ENCODE measurements at regions not wholly inside any gene's neighbourhood (a gene's known extent, or its start where the extent isn't known, plus 50 kb on each side); places are given as distances from the start of the nearest gene placed in this dataset.

- TF ChIP-seq CTCF (IDR thresholded peaks at IDR 0.05) (no peak), POLR2AphosphoS5 (IDR thresholded peaks at IDR 0.05) (peak in 2 of 3 donors; percentile 32 to 52)
- peaks cover 3% of the 10 kb centered on the region for H3K4me1 ChIP-seq
- no peaks in the 10 kb centered on the region for H3K27me3 ChIP-seq
- peak overlapping the region; percentile 41 for H3K4me3 ChIP-seq
- H3K9me3 ChIP-seq = no peaks in the 10 kb centered on the region
- WGBS = 22% methylated on average over 9 of the region's 9 CpGs
- DNase-seq (ENCODE audit: low spot score in 2 of 2) = peak; percentile 73 to 82
- no peaks in the 10 kb centered on the region for H3K36me3 ChIP-seq
- peak overlapping the region; percentile 76 for H3K27ac ChIP-seq
These were observed 464.5 kb downstream of the USP25 start for GRCh38 chr21:16194095-16194787.

- Histone ChIP-seq H3K36me3 (no peaks in the 10 kb centered on the region), H3K27ac (peak overlapping the region; percentile 76), H3K27me3 (no peaks in the 10 kb centered on the region), H3K9me3 (no peaks in the 10 kb centered on the region), H3K4me3 (peak overlapping the region; percentile 41), H3K4me1 (peaks cover 3% of the 10 kb centered on the region)
- WGBS = 47% methylated on average over 9 of the region's 9 CpGs
- TF ChIP-seq EP300 (IDR thresholded peaks at IDR 0.05) (no peak), POLR2AphosphoS5 (IDR thresholded peaks at IDR 0.05) (no peak), CTCF (IDR thresholded peaks at IDR 0.05) (no peak), POLR2A (IDR thresholded peaks at IDR 0.05) (no peak)
- DNase-seq (ENCODE audit: low spot score in 2 of 2) = no peak
These were observed 465.2 kb downstream of the USP25 start for GRCh38 chr21:16194788-16195537.

GRCh38 chr21:16195538-16195910, 465.7 kb downstream of the USP25 start:
- no peaks in the 10 kb centered on the region for H3K9me3 ChIP-seq
- peaks cover 3% of the 10 kb centered on the region for H3K4me1 ChIP-seq
- H3K4me3 ChIP-seq = peak overlapping the region; percentile 41
- peak overlapping the region; percentile 76 for H3K27ac ChIP-seq
- WGBS = 43% methylated on average over 4 of the region's 4 CpGs
- H3K36me3 ChIP-seq = no peaks in the 10 kb centered on the region
- no peaks in the 10 kb centered on the region for H3K27me3 ChIP-seq
- no peak for TF ChIP-seq POLR2A (IDR thresholded peaks at IDR 0.05)
- TF ChIP-seq POLR2AphosphoS5 (IDR thresholded peaks at IDR 0.05) = no peak
- TF ChIP-seq CTCF (IDR thresholded peaks at IDR 0.05) = no peak
- no peak for TF ChIP-seq EP300 (IDR thresholded peaks at IDR 0.05)
- DNase-seq (ENCODE audit: low spot score in 2 of 2) = no peak

GRCh38 chr21:16196001-16196400, 466.2 kb downstream of the USP25 start:
- peaks cover 3% of the 10 kb centered on the region for H3K4me1 ChIP-seq
- H3K27ac ChIP-seq = peak overlapping the region; percentile 76
- H3K9me3 ChIP-seq = no peaks in the 10 kb centered on the region
- TF ChIP-seq EP300 (IDR thresholded peaks at IDR 0.05) (no peak), POLR2AphosphoS5 (IDR thresholded peaks at IDR 0.05) (no peak)
- no peaks in the 10 kb centered on the region for H3K36me3 ChIP-seq
- 42% methylated on average over 2 of the region's 2 CpGs for WGBS
- peak overlapping the region; percentile 41 for H3K4me3 ChIP-seq
- no peaks in the 10 kb centered on the region for H3K27me3 ChIP-seq
- no peak for DNase-seq (ENCODE audit: low spot score in 2 of 2)

- Histone ChIP-seq H3K4me1 (peaks cover 3% of the 10 kb centered on the region), H3K27me3 (no peaks in the 10 kb centered on the region), H3K27ac (no peak overlapping the region), H3K36me3 (no peaks in the 10 kb centered on the region), H3K4me3 (no peak overlapping the region), H3K9me3 (no peaks in the 10 kb centered on the region)
- WGBS = 93% methylated on average over 3 of the region's 3 CpGs
- no peak for DNase-seq (ENCODE audit: low spot score in 2 of 2)
- TF ChIP-seq CTCF (IDR thresholded peaks at IDR 0.05) (no peak), EP300 (IDR thresholded peaks at IDR 0.05) (no peak), POLR2AphosphoS5 (IDR thresholded peaks at IDR 0.05) (no peak), POLR2A (IDR thresholded peaks at IDR 0.05) (no peak)
These were observed 468.8 kb downstream of the USP25 start for GRCh38 chr21:16198546-16198945.

Data from suprapubic skin (tissue), 4 donors.